GM13977 (cell line): ENCODE measurements at regions not wholly inside any gene's neighbourhood (a gene's known extent, or its start where the extent isn't known, plus 50 kb on each side); places are given as distances from the start of the nearest gene placed in this dataset.
"Not testable (repeated sequence)": the region's sequence is repeated elsewhere in the genome, so short reads cannot be mapped to it uniquely, and the experiment has no call there.

Source experiments
- DNase-seq: peaks from one replicate; pipeline ENCODE4 v3.0.0; 2012; ENCODE audit warnings: low spot score
- CTCF ChIP-seq: IDR thresholded peaks from 2 replicates; pipeline ENCODE4 v1.5.1; 2012; ENCODE audit warnings: mild to moderate bottlenecking, control low read depth; ENCODE audit not compliant: insufficient read depth; ENCODE audit errors: extremely low read depth, missing control alignments
- in situ Hi-C: fragments of 300-500 bp; cut with MboI; formaldehyde crosslinking; loops from one replicate; pipeline ENCODE4 v1.12.0; 2022; ENCODE audit warnings: low sequenced_read_pairs, low pct_unique_long_range_greater_than_20kb, mixed read lengths, inconsistent platforms; ENCODE audit not compliant: unreplicated experiment

- DNase-seq: no peak
- no peak for TF ChIP-seq CTCF
- in situ Hi-C loops: no loop called here
Observed at GRCh38 chr6:63467247-63467954, 104.9 kb upstream of the LOC128125822 start.

- DNase-seq, in situ Hi-C loops: not testable (repeated sequence)
Observed at GRCh38 chr6:63471145-63471544, 101.1 kb upstream of the LOC128125822 start.

- no peak for TF ChIP-seq CTCF
- DNase-seq: no peak
- in situ Hi-C loops: no loop called here
Observed at GRCh38 chr6:63471654-63472053, 100.6 kb upstream of the LOC128125822 start.

GRCh38 chr6:63475707-63476106 lies 96.6 kb upstream of the LOC128125822 start:
- in situ Hi-C loops: no loop called here
- DNase-seq: no peak
- no peak for TF ChIP-seq CTCF

- no peak for TF ChIP-seq CTCF
- DNase-seq: no peak
- in situ Hi-C loops: no loop called here
Observed at GRCh38 chr6:63476302-63476701, 96.0 kb upstream of the LOC128125822 start.

GRCh38 chr6:63477422-63478040 lies 94.7 kb upstream of the LOC128125822 start:
- TF ChIP-seq CTCF: no peak
- DNase-seq: no peak
- in situ Hi-C loops: no loop called here

GRCh38 chr6:63478734-63479133 lies 93.5 kb upstream of the LOC128125822 start:
- in situ Hi-C loops: no loop called here
- TF ChIP-seq CTCF: no peak
- DNase-seq: no peak
